SK-N-SH treated with all-trans-retinoic acid at 6 μM for 48 hours (cell line): ENCODE measurements at regions not wholly inside any gene's neighbourhood (a gene's known extent, or its start where the extent isn't known, plus 50 kb on each side); places are given as distances from the start of the nearest gene placed in this dataset.

Experiments
- ATAC-seq: fragments of 200-7000 bp; cut with Tn5 transposase; 3 replicates; pipeline ENCODE4 v1.9.1; 2020; ENCODE audit warnings: mild to moderate bottlenecking, moderate library complexity
- ARNTL ChIP-seq: fragments of 450-650 bp; formaldehyde crosslinking; IDR thresholded peaks from 2 replicates; pipeline ENCODE4 v1.5.0; 2020; ENCODE audit warnings: low read depth, mild to moderate bottlenecking, moderate library complexity, borderline replicate concordance
- BACH2 ChIP-seq: fragments of 250-450 bp; sonication (Bioruptor Pico); IDR thresholded peaks from 2 replicates; pipeline ENCODE4 v1.9.0; 2021; ENCODE audit warnings: mild to moderate bottlenecking, borderline replicate concordance
- CREB5 ChIP-seq: fragments of 250-450 bp; sonication (Bioruptor Pico); IDR thresholded peaks from 2 replicates; pipeline ENCODE4 v1.5.1; 2020; ENCODE audit warnings: low read depth, mild to moderate bottlenecking, moderate library complexity
- CSDC2 ChIP-seq: fragments of 250-450 bp; sonication (Bioruptor Pico); IDR thresholded peaks from 2 replicates; pipeline ENCODE4 v1.5.0; 2020; ENCODE audit warnings: mild to moderate bottlenecking, moderate library complexity
- CSRNP3 ChIP-seq: fragments of 250-450 bp; sonication (Bioruptor Pico); IDR thresholded peaks from 2 replicates; pipeline ENCODE4 v1.5.1; 2021; ENCODE audit warnings: mild to moderate bottlenecking, moderate library complexity
- ESRRG ChIP-seq: fragments of 250-450 bp; sonication (Bioruptor Pico); IDR thresholded peaks from 2 replicates; pipeline ENCODE4 v1.6.1; 2021; ENCODE audit warnings: mild to moderate bottlenecking
- GLIS3 ChIP-seq: fragments of 250-450 bp; sonication (Bioruptor Pico); IDR thresholded peaks from 2 replicates; pipeline ENCODE4 v1.5.0; 2020; ENCODE audit warnings: mild to moderate bottlenecking, moderate library complexity
- ISL1 ChIP-seq: fragments of 250-450 bp; sonication (Bioruptor Pico); IDR thresholded peaks from 2 replicates; pipeline ENCODE4 v2.1.2; 2022; ENCODE audit warnings: mild to moderate bottlenecking, moderate library complexity
- OSR1 ChIP-seq: fragments of 250-450 bp; sonication (Bioruptor Pico); IDR thresholded peaks from 2 replicates; pipeline ENCODE4 v1.8.0; 2022; ENCODE audit warnings: moderate library complexity, mild to moderate bottlenecking, inconsistent platforms
- PATZ1 ChIP-seq: fragments of 250-450 bp; sonication (Bioruptor Pico); IDR thresholded peaks from 2 replicates; pipeline ENCODE4 v1.8.0; 2020; ENCODE audit warnings: mild to moderate bottlenecking, moderate library complexity, borderline replicate concordance
- POU6F1 ChIP-seq: fragments of 250-450 bp; sonication (Bioruptor Pico); IDR thresholded peaks from 2 replicates; pipeline ENCODE4 v1.8.0; 2021; ENCODE audit warnings: low read depth, mild to moderate bottlenecking, moderate library complexity, borderline replicate concordance
- PPARA ChIP-seq: fragments of 250-450 bp; sonication (Bioruptor Pico); IDR thresholded peaks from 2 replicates; pipeline ENCODE4 v1.5.0; 2020; ENCODE audit warnings: mild to moderate bottlenecking, borderline replicate concordance
- RARB ChIP-seq: fragments of 250-450 bp; sonication (Bioruptor Pico); IDR thresholded peaks from 2 replicates; pipeline ENCODE4 v1.8.0; 2021; ENCODE audit warnings: mild to moderate bottlenecking, moderate library complexity
- SNAI2 ChIP-seq: fragments of 250-450 bp; sonication (Bioruptor Pico); IDR thresholded peaks from 2 replicates; pipeline ENCODE4 v1.5.0; 2020; ENCODE audit warnings: mild to moderate bottlenecking, moderate library complexity
- TCF4 ChIP-seq: fragments of 250-450 bp; sonication (Bioruptor Pico); IDR thresholded peaks from 2 replicates; pipeline ENCODE4 v1.8.0; 2021; ENCODE audit warnings: mild to moderate bottlenecking, moderate library complexity, borderline replicate concordance
- TOX ChIP-seq: fragments of 250-450 bp; sonication (Bioruptor Pico); IDR thresholded peaks from 2 replicates; pipeline ENCODE4 v1.8.0; 2021; ENCODE audit warnings: mild to moderate bottlenecking, moderate library complexity, borderline replicate concordance
- TSHZ2 ChIP-seq: fragments of 250-450 bp; sonication (Bioruptor Pico); IDR thresholded peaks from 2 replicates; pipeline ENCODE4 v1.5.0; 2020; ENCODE audit warnings: mild to moderate bottlenecking, moderate library complexity
- ZC3H10 ChIP-seq: fragments of 250-450 bp; sonication (Bioruptor Pico); IDR thresholded peaks from 2 replicates; pipeline ENCODE4 v1.5.1; 2021; ENCODE audit warnings: mild to moderate bottlenecking, moderate library complexity
- ZFP3 ChIP-seq: fragments of 250-450 bp; sonication (Bioruptor Pico); IDR thresholded peaks from 2 replicates; pipeline ENCODE4 v1.5.0; 2020; ENCODE audit warnings: mild to moderate bottlenecking, moderate library complexity
- ZFP30 ChIP-seq: fragments of 450-650 bp; formaldehyde crosslinking; IDR thresholded peaks from 2 replicates; pipeline ENCODE4 v1.5.0; 2022; ENCODE audit warnings: mild to moderate bottlenecking, moderate library complexity
- ZNF70 ChIP-seq: fragments of 450-650 bp; formaldehyde crosslinking; IDR thresholded peaks from 2 replicates; pipeline ENCODE4 v1.5.0; 2020; ENCODE audit warnings: mild to moderate bottlenecking, moderate library complexity
- ZNF8 ChIP-seq: fragments of 450-650 bp; formaldehyde crosslinking; IDR thresholded peaks from 2 replicates; pipeline ENCODE4 v1.5.0; 2020; ENCODE audit warnings: mild to moderate bottlenecking, moderate library complexity

GRCh38 chr10:131651674-131652437 lies 249.0 kb upstream of the PPP2R2D start:
- ATAC-seq: no peak
- TF ChIP-seq TOX (CRISPR knock-in tag) (no peak), SNAI2 (CRISPR knock-in tag) (no peak), OSR1 (CRISPR knock-in tag) (no peak), PPARA (CRISPR knock-in tag) (no peak), ZNF8 (no peak), ARNTL (no peak), ISL1 (CRISPR knock-in tag) (no peak), CREB5 (no peak), TSHZ2 (no peak), ZFP30 (CRISPR knock-in tag) (no peak), ZFP3 (no peak), PATZ1 (CRISPR knock-in tag) (no peak), CSRNP3 (CRISPR knock-in tag) (no peak), ESRRG (no peak), ZC3H10 (no peak), BACH2 (CRISPR knock-in tag) (no peak), RARB (CRISPR knock-in tag) (no peak)
- TF ChIP-seq, all 23 proteins: peak for 0

- ATAC-seq: no peak
- TF ChIP-seq TCF4 (no peak), ISL1 (CRISPR knock-in tag) (no peak), CREB5 (no peak), ESRRG (no peak), SNAI2 (CRISPR knock-in tag) (no peak), POU6F1 (CRISPR knock-in tag) (no peak), ZC3H10 (no peak), CSDC2 (CRISPR knock-in tag) (no peak), PPARA (CRISPR knock-in tag) (no peak), GLIS3 (CRISPR knock-in tag) (no peak), ZFP30 (CRISPR knock-in tag) (no peak), ZNF70 (CRISPR knock-in tag) (no peak), ZFP3 (no peak), CSRNP3 (CRISPR knock-in tag) (no peak), TSHZ2 (no peak), ZNF8 (no peak), TOX (CRISPR knock-in tag) (no peak)
These were observed 248.2 kb upstream of the PPP2R2D start for GRCh38 chr10:131652438-131653139.
